IPS DF 19.7 (cell line): ENCODE measurements at regions not wholly inside any gene's neighbourhood (a gene's known extent, or its start where the extent isn't known, plus 50 kb on each side); places are given as distances from the start of the nearest gene placed in this dataset.
"Not testable (repeated sequence)": the region's sequence is repeated elsewhere in the genome, so short reads cannot be mapped to it uniquely, and the experiment has no call there.

Experiments used
- DNase-seq: peaks from one replicate; pipeline ENCODE4 v3.0.0-alpha.2; 2013; ENCODE audit warnings: low read depth, low spot score

DNA sequence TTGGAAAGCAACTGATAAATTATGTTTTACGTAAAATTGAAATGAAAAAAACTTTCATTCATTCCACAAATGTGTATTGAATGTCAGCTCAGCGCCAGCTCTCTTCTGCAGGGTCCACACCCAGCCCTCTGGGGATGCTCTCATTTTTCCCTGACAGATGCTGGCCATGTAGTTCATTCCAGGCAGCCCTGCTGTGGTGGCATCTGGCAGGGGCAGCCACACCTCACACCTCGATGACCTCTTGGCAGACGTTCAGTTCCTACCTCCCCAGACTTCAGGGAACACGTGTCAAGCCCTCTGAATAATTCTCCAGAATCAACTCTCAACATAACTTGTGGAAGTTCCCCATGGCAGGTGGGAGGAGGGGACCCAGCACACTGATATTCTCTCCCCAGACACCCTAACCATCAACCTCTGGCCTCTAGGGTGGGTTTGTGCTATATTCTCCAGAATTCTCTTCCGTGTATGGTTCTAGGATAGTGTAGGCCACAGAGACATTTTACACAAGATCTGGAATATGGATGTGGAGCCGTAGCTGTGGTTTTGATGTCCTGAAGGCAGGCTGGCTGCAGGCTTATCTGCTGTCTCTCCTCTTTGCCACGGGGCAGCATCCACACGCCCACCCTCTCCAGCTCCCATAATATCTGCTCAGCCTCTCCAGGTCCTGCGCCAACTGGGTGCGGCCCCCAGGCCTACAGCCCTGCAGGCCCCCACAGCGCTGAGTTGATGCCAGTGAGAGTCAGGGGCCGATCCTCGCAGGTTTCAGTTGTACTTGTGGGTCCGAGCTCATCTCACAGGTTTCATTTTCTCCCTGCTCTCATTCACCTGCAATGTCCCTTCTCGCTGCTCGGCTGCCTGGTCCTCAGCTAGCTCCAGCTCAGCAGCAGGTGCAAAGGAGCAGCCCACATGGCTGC is 175.8 kb upstream of the ARID1B start:
- no peak for DNase-seq

DNA sequence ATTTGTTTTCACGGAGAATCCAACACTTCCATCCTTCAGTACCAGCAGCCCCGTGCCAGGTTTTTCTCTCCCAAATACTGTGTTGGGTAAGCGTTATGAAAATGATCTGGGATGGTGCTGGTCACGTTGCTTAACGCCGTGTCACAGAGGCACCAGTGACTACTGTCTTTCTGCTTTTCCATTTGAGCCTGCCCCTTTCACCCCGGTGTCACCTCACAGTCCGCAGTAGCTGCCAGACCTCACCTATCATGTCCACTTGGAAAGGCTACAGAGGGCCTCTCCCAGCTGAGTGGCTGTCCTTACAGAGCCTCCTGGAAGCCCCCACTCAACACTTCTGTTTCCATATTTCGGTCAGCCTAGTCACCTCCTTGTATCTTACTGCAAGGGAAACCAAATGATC is 176.5 kb upstream of the ARID1B start:
- no peak for DNase-seq

GRCh38 chr6:156599978-156600590 is 177.1 kb upstream of the ARID1B start:
- DNase-seq: no peak

- no peak for DNase-seq
These were observed 177.8 kb upstream of the ARID1B start for GRCh38 chr6:156599366-156599765.

- DNase-seq: no peak
These were observed 178.4 kb upstream of the ARID1B start for GRCh38 chr6:156598855-156599180.

DNA sequence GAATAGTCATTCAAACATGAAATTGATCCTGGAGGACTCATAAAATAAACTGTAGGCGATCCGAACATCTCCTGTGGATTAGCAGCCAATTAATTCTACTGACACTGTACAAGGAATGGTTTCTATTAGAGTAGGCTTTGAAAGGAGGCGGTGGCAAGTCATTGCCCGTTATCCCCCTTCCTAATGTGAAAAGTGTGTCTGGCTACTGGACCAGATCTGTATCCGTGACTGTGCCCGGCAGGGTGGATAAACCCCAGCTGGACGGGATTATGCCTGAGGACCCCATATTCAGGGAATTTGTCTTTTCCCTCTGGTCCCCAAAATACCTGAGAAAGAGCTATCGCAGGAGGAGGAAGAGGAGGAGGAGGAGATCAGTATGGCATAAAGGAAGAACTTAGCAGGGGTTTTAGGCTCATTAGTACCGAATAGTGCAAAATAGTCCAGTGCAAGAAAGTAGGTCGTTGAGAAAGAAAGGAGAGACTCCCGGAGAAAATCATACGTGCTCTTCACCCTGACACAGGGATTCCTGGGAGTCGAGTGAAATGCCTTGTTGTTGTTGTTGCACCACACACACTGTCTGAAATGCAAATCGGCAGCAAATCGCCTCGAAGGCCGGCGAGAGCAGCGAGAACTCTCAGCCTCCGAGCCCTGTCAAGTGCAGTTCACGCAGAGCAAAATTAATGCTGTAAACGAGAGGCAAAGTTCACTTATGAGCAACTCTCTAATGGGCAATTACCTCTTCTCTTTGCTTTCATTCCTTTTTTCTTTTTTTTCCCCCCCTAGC is 178.9 kb upstream of the ARID1B start:
- no peak for DNase-seq

DNA sequence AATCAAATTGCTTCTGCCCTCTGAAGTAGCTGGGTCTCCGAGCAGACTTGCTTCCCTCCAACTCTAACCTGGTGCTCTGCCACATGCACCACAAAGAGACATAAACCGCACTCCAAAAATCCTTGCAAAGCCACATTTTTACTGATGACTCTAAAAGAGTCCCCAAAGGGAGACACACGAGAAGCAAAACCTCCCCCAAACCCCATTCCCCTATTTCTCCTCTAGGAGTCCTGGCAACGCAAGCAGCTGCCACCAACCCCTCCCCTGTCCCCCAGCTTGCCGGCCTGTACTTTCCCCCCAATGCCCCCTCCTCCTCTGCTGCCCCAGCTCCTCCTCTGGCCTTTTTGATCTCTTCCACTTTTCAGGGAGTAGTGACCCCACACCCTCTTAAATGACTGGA is 180.1 kb upstream of the ARID1B start:
- no peak for DNase-seq

- no peak for DNase-seq
These were observed 181.7 kb upstream of the ARID1B start for GRCh38 chr6:156595476-156595875.

- no peak for DNase-seq
These were observed 183.3 kb upstream of the ARID1B start for GRCh38 chr6:156593893-156594292.

DNA sequence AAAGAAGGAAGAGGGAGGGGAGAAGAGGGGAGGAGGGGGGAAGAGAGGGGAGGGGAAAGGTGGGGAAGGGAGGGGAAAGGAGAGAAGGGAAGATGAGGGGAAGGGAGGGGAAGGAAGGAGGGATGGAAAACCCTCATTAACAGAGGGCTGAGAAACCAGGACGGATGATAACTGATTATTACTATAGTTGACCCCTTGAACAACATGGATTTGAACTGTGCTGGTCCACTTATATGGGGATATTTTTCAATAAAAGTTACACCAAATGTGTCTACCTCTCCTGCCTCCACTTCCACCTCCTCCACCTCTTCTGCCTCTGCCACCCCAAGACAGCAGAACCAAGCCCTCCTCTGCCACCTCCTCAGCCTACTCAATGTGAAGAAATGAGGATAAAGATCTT is 184.1 kb upstream of the ARID1B start:
- no peak for DNase-seq

DNA sequence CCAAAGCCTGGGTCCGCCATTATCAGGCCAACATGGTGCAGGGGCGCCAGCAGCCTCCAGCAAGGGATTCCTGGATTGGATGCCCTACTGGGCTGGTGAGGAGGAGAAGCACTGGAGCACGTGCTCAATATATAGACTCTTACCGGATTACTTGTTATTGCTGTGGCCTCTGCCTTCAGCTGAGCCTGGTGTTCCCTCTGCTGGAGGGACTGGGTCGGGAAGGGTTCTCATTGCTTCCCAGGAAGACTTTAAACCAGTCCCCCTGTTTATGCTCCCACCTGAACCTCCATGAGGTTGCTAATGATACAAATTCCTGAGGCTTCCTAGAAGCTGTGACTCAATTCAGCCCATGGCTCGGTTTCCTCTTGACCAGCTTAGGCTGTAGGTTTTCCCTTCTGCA is 186.7 kb upstream of the ARID1B start:
- no peak for DNase-seq

- no peak for DNase-seq
These were observed 187.9 kb upstream of the ARID1B start for GRCh38 chr6:156589281-156589680.

GRCh38 chr6:156587751-156588301 is 189.4 kb upstream of the ARID1B start:
- DNase-seq: no peak

DNA sequence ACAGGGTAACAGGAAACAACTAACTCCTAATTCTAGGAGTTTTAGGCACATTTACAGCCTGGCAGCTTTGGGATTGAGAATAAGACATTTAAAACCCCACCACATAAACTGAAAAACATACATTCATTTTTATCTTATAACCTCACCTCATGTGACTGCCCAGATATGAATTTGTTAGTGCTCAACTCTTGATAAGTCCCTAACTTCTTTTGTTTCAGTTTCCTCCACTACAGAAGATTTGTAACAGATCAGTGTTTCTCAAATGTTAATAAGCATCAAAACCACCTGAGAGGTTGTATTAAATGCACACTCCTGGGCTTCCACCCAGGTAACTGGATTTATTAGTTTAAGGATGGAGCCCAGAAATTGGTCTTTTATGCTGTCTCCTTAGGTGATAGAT is 190.1 kb upstream of the ARID1B start:
- no peak for DNase-seq

DNA sequence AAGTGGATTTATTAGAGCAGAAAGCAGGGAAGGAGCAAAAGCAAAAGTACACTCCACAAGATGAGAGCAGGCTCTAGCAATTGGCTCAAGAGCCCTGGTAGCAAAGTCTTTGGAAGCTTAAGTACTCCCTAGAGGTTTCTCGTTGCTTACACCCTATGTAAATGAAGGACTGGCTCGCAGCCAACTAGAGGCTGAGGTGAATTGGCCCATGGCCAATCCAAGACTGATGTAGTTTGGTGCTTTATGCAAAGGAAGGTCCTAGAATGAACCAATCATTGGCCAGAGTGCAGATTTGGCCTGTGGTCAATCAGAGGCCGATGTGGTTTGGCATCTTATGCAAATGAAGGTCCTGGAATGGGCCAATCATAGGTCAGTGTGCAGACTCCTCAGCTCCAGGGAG is 191.3 kb upstream of the ARID1B start:
- no peak for DNase-seq

- DNase-seq: not testable (repeated sequence)
These were observed 193.1 kb upstream of the ARID1B start for GRCh38 chr6:156584121-156584520.

GRCh38 chr6:156583083-156583482 is 194.1 kb upstream of the ARID1B start:
- no peak for DNase-seq

- no peak for DNase-seq
These were observed 194.6 kb upstream of the ARID1B start for GRCh38 chr6:156582509-156582992.

DNA sequence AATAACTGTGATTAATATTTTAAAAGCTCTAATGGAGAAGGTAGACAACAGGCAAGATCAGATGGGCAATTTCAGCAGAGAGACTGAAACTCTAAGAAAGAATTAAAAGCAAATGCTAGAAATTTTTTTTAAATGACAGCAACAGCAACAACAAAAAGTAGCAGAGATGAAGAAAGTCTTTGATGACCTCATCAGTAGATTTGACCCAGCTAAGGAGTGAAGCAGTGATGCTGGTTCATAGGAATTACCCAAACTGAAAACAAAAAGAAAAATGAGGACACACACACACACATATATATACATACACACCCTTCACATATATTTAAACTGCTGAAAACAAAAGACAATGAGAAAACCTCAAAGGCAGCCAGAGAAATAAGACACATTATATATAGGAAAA is 197.6 kb upstream of the ARID1B start:
- no peak for DNase-seq

GRCh38 chr6:156577749-156578148 is 199.4 kb upstream of the ARID1B start:
- no peak for DNase-seq

- no peak for DNase-seq
These were observed 201.8 kb upstream of the ARID1B start for GRCh38 chr6:156575361-156575760.

GRCh38 chr6:156564807-156565149 is 212.4 kb upstream of the ARID1B start:
- DNase-seq: no peak
